HG03342 (cell line): ENCODE measurements at regions not wholly inside any gene's neighbourhood (a gene's known extent, or its start where the extent isn't known, plus 50 kb on each side); places are given as distances from the start of the nearest gene placed in this dataset.
"Not testable (repeated sequence)": the region's sequence is repeated elsewhere in the genome, so short reads cannot be mapped to it uniquely, and the experiment has no call there.

ENCODE experiments used
- ATAC-seq: cut with Tn5 transposase; IDR thresholded peaks from one replicate; pipeline ENCODE4 v1.9.1; 2021; ENCODE audit warnings: mild to moderate bottlenecking, moderate library complexity; ENCODE audit not compliant: unreplicated experiment

- ATAC-seq: no peak
These were observed 234.9 kb upstream of the CAND1 start for GRCh38 chr12:67034110-67034879.

- ATAC-seq: no peak
These were observed 234.0 kb upstream of the CAND1 start for GRCh38 chr12:67035121-67035520.

GRCh38 chr12:67038486-67038885 lies 230.7 kb upstream of the CAND1 start:
- no peak for ATAC-seq

GRCh38 chr12:67039995-67040860 lies 228.9 kb upstream of the CAND1 start:
- no peak for ATAC-seq

- ATAC-seq: no peak
These were observed 228.4 kb upstream of the CAND1 start for GRCh38 chr12:67040861-67041137.

- ATAC-seq: no peak
These were observed 226.4 kb upstream of the CAND1 start for GRCh38 chr12:67042697-67043131.

GRCh38 chr12:67043771-67044170 lies 225.4 kb upstream of the CAND1 start:
- ATAC-seq: no peak

DNA sequence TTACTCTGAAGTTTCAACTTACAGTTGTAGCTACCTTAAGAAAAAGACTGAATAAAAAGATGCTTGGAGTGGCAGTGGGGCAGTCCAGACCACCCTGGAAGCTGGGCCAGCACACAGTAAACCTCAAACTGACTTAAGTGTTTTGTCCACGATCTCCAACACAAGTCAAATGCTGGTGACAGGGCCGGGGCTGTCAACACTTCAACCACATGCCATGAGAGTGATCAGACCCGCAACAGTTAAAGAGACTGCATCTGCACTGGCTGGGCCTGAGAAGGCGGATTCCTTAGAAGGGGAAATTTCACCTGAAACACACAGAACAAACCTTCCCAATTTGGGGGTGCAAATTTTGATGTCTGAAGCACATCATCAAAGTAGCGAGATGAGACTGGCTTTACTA lies 223.5 kb upstream of the CAND1 start:
- no peak for ATAC-seq

DNA sequence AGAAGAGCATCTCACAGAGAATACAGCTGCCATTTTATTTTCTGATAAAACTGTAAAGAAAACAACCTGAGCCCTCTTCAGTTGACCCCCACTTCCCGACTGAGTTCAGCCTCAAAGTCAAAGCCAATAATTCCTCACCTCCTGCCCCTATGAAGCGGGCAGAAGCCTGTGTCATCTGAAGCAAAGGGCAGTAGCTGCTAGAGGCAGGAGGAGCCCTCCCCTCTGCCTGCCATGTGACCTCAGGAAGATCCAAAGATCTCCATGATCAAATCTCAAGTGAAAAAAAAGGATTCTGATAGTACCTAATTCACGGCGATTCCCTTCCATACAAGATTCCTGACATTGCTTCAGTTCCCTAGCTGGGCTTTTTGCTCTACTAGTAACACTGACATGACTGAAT lies 223.1 kb upstream of the CAND1 start:
- no peak for ATAC-seq

- ATAC-seq: no peak
These were observed 221.5 kb upstream of the CAND1 start for GRCh38 chr12:67047634-67048033.

DNA sequence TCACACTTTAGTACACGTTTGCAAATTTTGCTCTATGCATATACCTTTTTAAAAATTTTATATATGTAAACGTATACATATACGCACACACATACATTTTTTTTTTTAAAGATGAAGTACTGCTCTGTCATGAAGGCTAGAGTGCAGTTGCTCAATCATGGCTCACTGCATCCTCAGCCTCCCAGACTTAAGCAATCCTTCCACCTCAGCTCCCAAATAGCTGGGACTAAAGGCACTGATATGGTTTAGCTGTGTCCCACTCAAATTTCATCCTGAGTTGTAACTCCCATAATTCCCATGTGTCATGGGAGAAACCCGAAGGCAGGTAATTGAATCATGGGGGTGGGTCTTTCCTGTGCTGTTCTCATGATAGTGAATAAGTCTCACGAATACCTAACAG lies 220.8 kb upstream of the CAND1 start:
- ATAC-seq: no peak

GRCh38 chr12:67049199-67049598 lies 220.0 kb upstream of the CAND1 start:
- ATAC-seq: not testable (repeated sequence)

- ATAC-seq: no peak
These were observed 216.2 kb upstream of the CAND1 start for GRCh38 chr12:67052981-67053380.

DNA sequence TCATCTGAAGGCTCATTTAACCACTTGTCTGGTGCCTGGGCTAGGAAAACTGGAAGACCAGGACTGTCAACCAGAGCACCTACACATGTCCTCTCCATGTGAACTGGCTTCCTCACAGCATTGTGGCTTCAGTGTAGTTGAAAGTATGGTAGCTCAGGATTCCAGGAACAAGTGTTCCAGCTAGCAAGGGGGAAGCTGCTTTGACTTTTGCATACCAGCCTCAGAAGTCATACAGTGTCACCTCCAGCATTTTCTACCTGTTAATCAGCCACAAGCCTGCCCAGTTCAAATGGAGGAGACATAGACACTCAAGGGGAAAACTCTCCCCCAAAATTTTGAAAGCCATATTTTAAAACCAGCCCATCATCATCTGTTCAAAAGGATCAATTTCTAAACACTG lies 212.8 kb upstream of the CAND1 start:
- no peak for ATAC-seq

GRCh38 chr12:67057072-67057471 lies 212.1 kb upstream of the CAND1 start:
- no peak for ATAC-seq

DNA sequence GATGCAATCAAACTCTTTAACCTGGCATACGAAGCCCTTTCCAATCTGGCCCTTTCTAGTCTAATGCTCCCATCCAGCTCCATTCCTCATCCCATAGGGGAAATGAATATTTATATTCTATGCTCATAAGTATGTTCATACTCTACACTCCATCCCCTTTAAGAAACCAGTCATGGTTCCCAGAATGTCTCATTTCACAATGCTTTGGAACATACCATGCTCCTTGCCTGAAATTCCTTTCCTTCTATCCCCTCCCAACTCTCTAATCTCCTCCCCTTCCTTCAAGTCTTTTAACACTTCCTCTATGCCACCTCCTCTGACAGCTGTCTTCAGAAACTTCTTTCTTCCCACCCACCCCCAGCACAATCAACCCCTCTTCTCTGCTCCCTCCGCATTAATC lies 207.0 kb upstream of the CAND1 start:
- ATAC-seq: no peak

DNA sequence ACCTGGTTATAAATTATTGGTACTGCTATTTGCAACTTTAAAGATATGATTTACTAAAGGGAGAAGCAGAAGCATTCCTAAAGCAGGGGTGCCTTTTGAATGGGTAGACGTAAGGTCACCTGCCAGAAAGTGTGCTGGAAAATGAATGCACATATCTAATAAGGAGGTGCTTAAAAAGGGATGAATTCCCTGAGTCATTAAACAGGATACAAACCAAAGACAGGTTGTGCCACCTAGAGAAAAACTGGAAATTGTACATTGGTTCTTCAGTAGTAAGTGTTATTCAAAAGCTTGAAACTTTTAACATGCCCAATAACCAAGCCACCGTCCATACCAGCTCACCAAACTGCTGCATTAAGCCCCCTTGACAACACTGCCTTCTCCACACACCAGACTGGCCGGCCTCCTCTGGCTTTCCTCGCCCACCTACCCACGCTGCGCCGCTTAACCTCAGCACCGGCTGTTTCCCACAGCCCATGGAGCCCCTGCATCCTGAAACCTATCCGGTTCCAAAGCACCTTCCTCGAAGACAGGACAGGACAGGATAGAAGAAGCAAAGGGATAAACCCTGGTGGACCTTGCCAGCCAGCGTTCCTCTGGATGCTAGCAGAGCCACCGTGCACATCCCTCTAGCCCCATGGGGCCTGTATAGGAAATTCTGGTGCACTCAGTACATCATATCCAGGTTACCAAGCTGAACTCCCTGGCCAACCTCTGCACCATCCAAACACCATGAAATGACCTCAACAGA lies 201.5 kb upstream of the CAND1 start:
- ATAC-seq: no peak

DNA sequence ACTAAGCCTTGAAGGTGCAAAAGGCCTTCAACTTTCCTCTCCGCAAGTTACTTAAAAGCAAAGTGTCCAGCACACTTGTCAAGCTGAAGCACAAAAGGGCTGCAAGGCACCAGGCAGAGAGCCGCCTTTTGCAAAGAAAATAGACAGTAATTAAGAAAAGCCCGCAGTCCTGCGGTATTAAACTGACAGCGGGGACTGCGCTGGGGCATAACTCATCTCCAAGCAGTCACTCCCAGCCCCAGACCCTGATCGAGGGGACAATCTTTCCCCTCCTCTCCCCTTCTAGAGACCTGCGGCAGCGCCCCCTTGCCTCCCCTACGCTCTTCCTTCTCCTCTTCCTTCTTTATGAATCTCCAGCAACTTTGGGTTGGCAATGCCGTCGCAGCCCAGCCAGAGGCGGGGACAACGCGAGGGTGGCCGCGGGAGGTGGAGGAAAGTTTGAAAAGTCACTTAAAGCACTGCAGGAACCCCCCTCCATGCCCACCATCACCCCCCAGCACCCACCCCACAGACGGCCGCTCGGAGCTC lies 200.9 kb upstream of the CAND1 start:
- ATAC-seq: no peak

GRCh38 chr12:67068761-67069450 lies 200.3 kb upstream of the CAND1 start:
- ATAC-seq: peak; percentile 57

GRCh38 chr12:67069451-67070306 lies 199.5 kb upstream of the CAND1 start:
- ATAC-seq: peak; percentile 61
